ENCODE measurements at regions not wholly inside any gene's neighbourhood (a gene's known extent, or its start where the extent isn't known, plus 50 kb on each side); places are given as distances from the start of the nearest gene placed in this dataset.

- no peak overlapping the region for H3K4me3 Mint-ChIP-seq
- no peaks in the 10 kb centered on the region for H3K36me3 Mint-ChIP-seq (ENCODE audit: low read depth)
- H3K27me3 Mint-ChIP-seq (ENCODE audit: low read depth), result peaks cover 47% of the 10 kb centered on the region
- no peak overlapping the region for H3K27ac Mint-ChIP-seq
- H3K4me1 Mint-ChIP-seq (ENCODE audit: low read depth), result no peaks in the 10 kb centered on the region
- DNase-seq (ENCODE audit: low spot score), result no peak
- no peaks in the 10 kb centered on the region for H3K9me3 Mint-ChIP-seq
Observed at GRCh38 chr6:3937438-3937837, 88.3 kb downstream of the FAM50B start.

GRCh38 chr6:3938715-3939367 is 89.7 kb downstream of the FAM50B start:
- Mint-ChIP-seq H3K4me1 (ENCODE audit: low read depth) (no peaks in the 10 kb centered on the region), H3K27ac (no peak overlapping the region), H3K9me3 (no peaks in the 10 kb centered on the region), H3K36me3 (ENCODE audit: low read depth) (no peaks in the 10 kb centered on the region), H3K27me3 (ENCODE audit: low read depth) (peaks cover 49% of the 10 kb centered on the region), H3K4me3 (no peak overlapping the region)
- DNase-seq (ENCODE audit: low spot score), result no peak

- no peaks in the 10 kb centered on the region for H3K9me3 Mint-ChIP-seq
- peaks cover 49% of the 10 kb centered on the region for H3K27me3 Mint-ChIP-seq (ENCODE audit: low read depth)
- H3K4me1 Mint-ChIP-seq (ENCODE audit: low read depth), result no peaks in the 10 kb centered on the region
- H3K4me3 Mint-ChIP-seq, result no peak overlapping the region
- DNase-seq (ENCODE audit: low spot score), result no peak
- H3K36me3 Mint-ChIP-seq (ENCODE audit: low read depth), result no peaks in the 10 kb centered on the region
- H3K27ac Mint-ChIP-seq, result no peak overlapping the region
Observed at GRCh38 chr6:3939368-3939958, 90.3 kb downstream of the FAM50B start.

DNA sequence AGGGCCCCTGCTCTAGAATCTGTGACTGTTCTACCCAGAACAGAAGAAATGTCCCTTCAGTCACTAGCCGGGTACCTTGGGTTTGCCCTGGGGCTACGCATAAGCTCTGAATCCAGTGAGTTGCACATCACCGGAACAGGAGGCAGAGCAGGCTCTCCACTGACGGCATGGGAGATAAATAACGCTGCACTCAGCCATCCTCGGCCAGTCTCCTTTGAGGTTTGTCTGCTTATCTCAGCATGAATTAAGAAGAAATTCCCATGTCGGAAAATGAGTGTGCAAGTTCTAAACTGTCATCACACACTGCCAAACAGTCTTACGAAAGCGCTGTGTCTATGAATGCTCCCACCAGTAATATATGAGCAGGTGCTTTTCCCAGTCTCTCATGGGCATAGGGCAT is 90.8 kb downstream of the FAM50B start:
- Mint-ChIP-seq H3K4me1 (ENCODE audit: low read depth) (no peaks in the 10 kb centered on the region), H3K9me3 (no peaks in the 10 kb centered on the region), H3K27ac (no peak overlapping the region), H3K4me3 (no peak overlapping the region), H3K27me3 (ENCODE audit: low read depth) (peaks cover 52% of the 10 kb centered on the region), H3K36me3 (ENCODE audit: low read depth) (no peaks in the 10 kb centered on the region)
- DNase-seq (ENCODE audit: low spot score), result no peak

DNA sequence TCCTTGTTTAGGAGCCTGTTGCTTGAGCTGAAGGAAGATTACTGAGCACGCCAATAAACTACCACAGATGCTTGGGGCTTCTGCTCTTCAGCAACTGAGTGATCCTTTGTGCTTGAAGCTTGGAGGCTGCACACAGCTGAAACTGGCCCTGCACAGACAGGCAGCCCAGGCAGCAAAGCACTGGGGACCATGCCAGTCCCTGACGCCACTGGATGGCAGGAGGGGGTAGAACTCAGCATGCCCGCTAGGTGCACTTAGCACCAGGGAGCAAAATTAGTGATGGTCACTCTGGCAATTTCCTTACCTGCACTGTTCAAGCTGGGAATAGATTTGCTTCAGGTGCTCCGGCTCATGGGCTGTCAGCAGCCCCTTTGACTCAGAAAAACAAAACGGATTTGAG is 91.5 kb downstream of the FAM50B start:
- Mint-ChIP-seq H3K27me3 (ENCODE audit: low read depth) (peaks cover 51% of the 10 kb centered on the region), H3K27ac (no peak overlapping the region), H3K4me1 (ENCODE audit: low read depth) (no peaks in the 10 kb centered on the region), H3K4me3 (no peak overlapping the region), H3K9me3 (no peaks in the 10 kb centered on the region), H3K36me3 (ENCODE audit: low read depth) (no peaks in the 10 kb centered on the region)
- DNase-seq (ENCODE audit: low spot score), result no peak

DNA sequence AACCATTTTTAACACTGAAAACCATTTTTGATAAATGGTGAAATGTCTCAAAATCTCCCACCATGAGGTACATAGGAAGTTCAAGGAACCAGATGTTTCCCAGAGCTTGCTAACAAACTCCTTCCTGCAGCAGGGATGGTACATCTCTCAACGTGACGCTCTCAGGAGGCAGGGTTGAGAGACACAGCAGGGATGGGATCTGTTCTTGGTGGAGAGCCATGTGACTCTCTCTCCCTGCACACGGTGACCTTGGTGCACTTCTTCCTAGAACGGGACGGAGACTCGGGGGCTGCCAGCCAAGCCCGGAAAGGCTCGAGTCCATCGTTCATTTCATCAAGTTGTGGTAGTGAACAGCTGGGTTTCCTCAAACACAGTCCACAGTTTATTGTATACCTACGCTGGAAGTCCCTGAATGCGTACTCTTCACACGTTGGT is 94.2 kb downstream of the FAM50B start:
- Mint-ChIP-seq H3K27ac (no peak overlapping the region), H3K4me1 (ENCODE audit: low read depth) (no peaks in the 10 kb centered on the region), H3K27me3 (ENCODE audit: low read depth) (peaks cover 44% of the 10 kb centered on the region), H3K4me3 (no peak overlapping the region), H3K9me3 (no peaks in the 10 kb centered on the region), H3K36me3 (ENCODE audit: low read depth) (no peaks in the 10 kb centered on the region)
- no peak for DNase-seq (ENCODE audit: low spot score)

GRCh38 chr6:3944246-3944645 is 95.1 kb downstream of the FAM50B start:
- Mint-ChIP-seq H3K4me3 (no peak overlapping the region), H3K9me3 (no peaks in the 10 kb centered on the region), H3K27me3 (ENCODE audit: low read depth) (peaks cover 41% of the 10 kb centered on the region), H3K4me1 (ENCODE audit: low read depth) (no peaks in the 10 kb centered on the region), H3K36me3 (ENCODE audit: low read depth) (no peaks in the 10 kb centered on the region), H3K27ac (no peak overlapping the region)
- no peak for DNase-seq (ENCODE audit: low spot score)

DNA sequence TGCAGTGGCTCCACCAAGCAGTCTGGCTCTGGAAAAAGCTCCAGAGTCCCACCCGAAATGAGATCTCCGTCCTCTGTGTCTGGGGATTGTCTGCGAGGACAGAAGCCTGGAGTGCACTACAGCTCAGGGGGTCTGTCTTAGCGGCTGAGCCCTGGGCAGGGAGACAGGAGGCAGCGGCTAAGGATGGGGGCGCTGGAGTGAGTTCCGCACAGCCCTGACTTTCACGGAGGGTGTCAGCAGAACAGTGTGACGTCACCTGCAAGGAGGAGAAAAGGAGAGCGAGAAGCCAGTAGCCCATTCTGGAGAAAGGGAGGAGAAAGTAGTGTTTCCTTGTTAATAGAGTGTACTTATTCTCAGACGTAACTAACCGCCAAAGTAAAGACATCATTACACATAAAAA is 97.6 kb downstream of the FAM50B start:
- no peak for DNase-seq (ENCODE audit: low spot score)
- Mint-ChIP-seq H3K36me3 (ENCODE audit: low read depth) (no peaks in the 10 kb centered on the region), H3K27ac (no peak overlapping the region), H3K9me3 (no peaks in the 10 kb centered on the region), H3K27me3 (ENCODE audit: low read depth) (peaks cover 32% of the 10 kb centered on the region), H3K4me1 (ENCODE audit: low read depth) (no peaks in the 10 kb centered on the region), H3K4me3 (no peak overlapping the region)

DNA sequence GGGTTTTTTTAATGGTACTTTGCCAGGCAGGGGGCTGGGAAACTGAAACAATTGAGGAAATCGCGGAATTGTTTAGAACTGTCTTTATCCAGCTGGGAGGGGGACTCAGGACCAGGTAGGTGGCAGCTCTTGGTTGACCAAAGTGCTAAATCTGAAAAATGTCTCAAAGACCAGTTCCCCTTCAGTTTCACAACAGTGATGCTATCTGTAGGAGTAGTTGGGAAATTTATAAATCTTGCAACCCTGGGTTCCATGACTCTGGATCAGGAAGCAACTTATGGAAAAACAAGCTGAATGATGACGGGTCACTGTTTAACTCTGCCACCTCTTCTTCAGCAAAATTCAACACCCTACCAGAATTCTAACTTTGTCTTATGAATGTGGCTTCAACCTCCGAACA is 99.7 kb downstream of the FAM50B start:
- peaks cover 35% of the 10 kb centered on the region for H3K27me3 Mint-ChIP-seq (ENCODE audit: low read depth)
- no peaks in the 10 kb centered on the region for H3K36me3 Mint-ChIP-seq (ENCODE audit: low read depth)
- H3K27ac Mint-ChIP-seq, result no peak overlapping the region
- no peaks in the 10 kb centered on the region for H3K9me3 Mint-ChIP-seq
- DNase-seq (ENCODE audit: low spot score), result no peak
- H3K4me3 Mint-ChIP-seq, result no peak overlapping the region
- no peaks in the 10 kb centered on the region for H3K4me1 Mint-ChIP-seq (ENCODE audit: low read depth)

DNA sequence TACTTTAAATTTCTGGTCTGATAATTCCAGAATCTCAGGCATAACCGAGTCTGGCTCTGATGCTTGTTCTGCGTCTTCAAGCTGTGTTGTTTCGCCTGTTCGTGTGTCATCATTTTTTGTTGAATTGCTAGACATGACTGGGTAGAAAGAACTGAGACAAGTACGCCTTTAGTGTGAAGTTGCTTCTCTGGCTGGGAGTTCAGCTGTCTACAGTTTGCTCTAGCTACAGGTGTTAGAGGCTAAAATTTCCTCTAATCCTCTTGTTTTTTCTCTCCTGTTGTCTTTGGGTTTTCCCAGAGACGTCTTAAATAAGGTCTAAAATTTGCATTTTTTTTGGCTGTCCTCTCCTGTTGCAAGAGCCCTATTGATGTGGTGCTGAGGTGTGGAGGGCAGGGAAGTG is 100.3 kb downstream of the FAM50B start:
- DNase-seq (ENCODE audit: low spot score), result no peak
- Mint-ChIP-seq H3K27ac (no peak overlapping the region), H3K36me3 (ENCODE audit: low read depth) (no peaks in the 10 kb centered on the region), H3K9me3 (no peaks in the 10 kb centered on the region), H3K4me1 (ENCODE audit: low read depth) (no peaks in the 10 kb centered on the region), H3K27me3 (ENCODE audit: low read depth) (peaks cover 31% of the 10 kb centered on the region), H3K4me3 (no peak overlapping the region)

- no peaks in the 10 kb centered on the region for H3K4me1 Mint-ChIP-seq (ENCODE audit: low read depth)
- no peak overlapping the region for H3K27ac Mint-ChIP-seq
- no peak overlapping the region for H3K4me3 Mint-ChIP-seq
- peaks cover 2% of the 10 kb centered on the region for H3K36me3 Mint-ChIP-seq (ENCODE audit: low read depth)
- H3K9me3 Mint-ChIP-seq, result peaks cover 10% of the 10 kb centered on the region
- H3K27me3 Mint-ChIP-seq (ENCODE audit: low read depth), result peaks cover 13% of the 10 kb centered on the region
- no peak for DNase-seq (ENCODE audit: low spot score)
Observed at GRCh38 chr6:3956054-3956453, 106.9 kb downstream of the FAM50B start.

- no peaks in the 10 kb centered on the region for H3K4me1 Mint-ChIP-seq (ENCODE audit: low read depth)
Observed at GRCh38 chr6:3957321-3957720, 108.1 kb downstream of the FAM50B start.

DNA sequence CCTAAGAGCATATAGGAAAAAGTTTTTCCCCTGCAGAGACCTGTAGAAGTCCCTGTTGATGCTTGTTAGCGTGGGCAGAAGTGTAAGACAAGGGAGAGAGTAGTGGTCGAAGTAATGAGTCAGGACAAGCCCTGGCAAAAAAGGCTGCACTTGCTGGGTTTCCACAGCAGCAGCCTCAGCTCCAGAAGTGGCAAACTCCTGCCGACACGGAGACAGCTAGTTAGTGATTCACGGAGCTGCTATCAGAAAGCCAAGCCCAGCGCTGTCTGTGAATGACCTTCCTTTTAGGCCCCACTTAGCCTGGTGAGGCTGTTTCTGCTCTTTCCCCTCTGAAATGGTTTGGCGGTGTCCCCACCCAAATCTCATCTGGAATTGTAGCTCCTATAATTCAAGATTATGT is 109.1 kb downstream of the FAM50B start:
- peaks cover 14% of the 10 kb centered on the region for H3K27me3 Mint-ChIP-seq (ENCODE audit: low read depth)
- peaks cover 10% of the 10 kb centered on the region for H3K9me3 Mint-ChIP-seq
- H3K4me3 Mint-ChIP-seq, result no peak overlapping the region
- no peak for DNase-seq (ENCODE audit: low spot score)
- no peaks in the 10 kb centered on the region for H3K4me1 Mint-ChIP-seq (ENCODE audit: low read depth)
- H3K36me3 Mint-ChIP-seq (ENCODE audit: low read depth), result peaks cover 2% of the 10 kb centered on the region
- no peak overlapping the region for H3K27ac Mint-ChIP-seq

More at GRCh38 chr6:3957321-3957720, 108.1 kb downstream of the FAM50B start:
- no peak for DNase-seq (ENCODE audit: low spot score)
- Mint-ChIP-seq H3K36me3 (ENCODE audit: low read depth) (peaks cover 2% of the 10 kb centered on the region), H3K4me3 (no peak overlapping the region), H3K27me3 (ENCODE audit: low read depth) (peaks cover 17% of the 10 kb centered on the region), H3K9me3 (peaks cover 10% of the 10 kb centered on the region), H3K27ac (no peak overlapping the region)

DNA sequence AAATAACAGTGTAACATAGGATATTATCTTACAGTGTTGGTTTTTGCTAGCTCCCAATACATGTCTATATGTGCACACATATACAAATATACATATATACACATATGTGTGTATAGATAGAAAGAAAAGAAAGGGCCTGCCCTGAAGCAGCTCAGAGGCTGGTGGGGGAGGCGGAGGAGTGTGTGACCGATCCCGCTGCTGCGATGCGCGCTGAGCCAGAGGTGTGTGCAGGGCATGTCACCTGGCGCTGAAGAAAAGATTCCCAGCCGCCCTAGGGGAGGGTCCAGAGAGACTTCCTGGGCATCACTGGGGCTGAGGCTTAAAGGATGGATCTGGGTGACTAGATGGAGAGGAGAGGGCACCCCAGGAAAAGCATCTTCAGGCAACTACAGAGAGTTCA is 110.2 kb downstream of the FAM50B start:
- Mint-ChIP-seq H3K9me3 (peaks cover 10% of the 10 kb centered on the region), H3K36me3 (ENCODE audit: low read depth) (peaks cover 2% of the 10 kb centered on the region), H3K4me1 (ENCODE audit: low read depth) (no peaks in the 10 kb centered on the region), H3K4me3 (no peak overlapping the region), H3K27me3 (ENCODE audit: low read depth) (peaks cover 19% of the 10 kb centered on the region), H3K27ac (no peak overlapping the region)
- no peak for DNase-seq (ENCODE audit: low spot score)

All from T-helper 2 cell treated with Interferon-gamma antibody and Interleukin-4, amounts not matched to agents 5 μg/mL and 100 μg/mL, for 36 hours (primary cell).